KOPT-K1 (cell line): ENCODE measurements at regions not wholly inside any gene's neighbourhood (a gene's known extent, or its start where the extent isn't known, plus 50 kb on each side); places are given as distances from the start of the nearest gene placed in this dataset.
"Not testable (repeated sequence)": the region's sequence is repeated elsewhere in the genome, so short reads cannot be mapped to it uniquely, and the experiment has no call there.

ENCODE experiments used
- H3K27ac ChIP-seq: fragments of 200-600 bp; sonication (generic); 2 replicates; pipeline ENCODE4 v1.5.1; 2016; ENCODE audit warnings: antibody characterized with exemption, mild to moderate bottlenecking, low read depth, low read length; ENCODE audit not compliant: poor library complexity, severe bottlenecking
- H3K36me3 ChIP-seq: fragments of 200-600 bp; sonication (generic); 2 replicates; pipeline ENCODE4 v1.5.1; 2017; ENCODE audit warnings: antibody characterized with exemption, mild to moderate bottlenecking, low read length, moderate library complexity; ENCODE audit not compliant: insufficient read depth
- H3K9me3 ChIP-seq: fragments of 200-600 bp; sonication (generic); 2 replicates; pipeline ENCODE4 v1.5.1; 2017; ENCODE audit warnings: antibody characterized with exemption, low read length, mild to moderate bottlenecking; ENCODE audit not compliant: insufficient read depth, poor library complexity, severe bottlenecking

- H3K36me3 ChIP-seq, result no peaks in the 10 kb centered on the region
- H3K9me3 ChIP-seq, result no peaks in the 10 kb centered on the region
- H3K27ac ChIP-seq, result no peak overlapping the region
Measured at GRCh38 chr1:8239306-8240023, 78.4 kb upstream of the SLC45A1 start.

GRCh38 chr1:8239039-8239305, 78.9 kb upstream of the SLC45A1 start:
- Histone ChIP-seq H3K9me3 (no peaks in the 10 kb centered on the region), H3K36me3 (no peaks in the 10 kb centered on the region), H3K27ac (no peak overlapping the region)

GRCh38 chr1:8238141-8239038, 79.5 kb upstream of the SLC45A1 start:
- Histone ChIP-seq H3K36me3 (no peaks in the 10 kb centered on the region), H3K27ac (no peak overlapping the region), H3K9me3 (no peaks in the 10 kb centered on the region)

- H3K36me3 ChIP-seq, result no peaks in the 10 kb centered on the region
- H3K27ac ChIP-seq, result no peak overlapping the region
- peaks cover 12% of the 10 kb centered on the region for H3K9me3 ChIP-seq
Measured at GRCh38 chr1:8232036-8232757, 85.7 kb upstream of the SLC45A1 start.

GRCh38 chr1:8230292-8230621, 87.7 kb upstream of the SLC45A1 start:
- Histone ChIP-seq H3K27ac (no peak overlapping the region), H3K9me3 (peaks cover 18% of the 10 kb centered on the region), H3K36me3 (no peaks in the 10 kb centered on the region)

- H3K27ac ChIP-seq, result no peak overlapping the region
- peaks cover 18% of the 10 kb centered on the region for H3K9me3 ChIP-seq
- H3K36me3 ChIP-seq, result no peaks in the 10 kb centered on the region
Measured at GRCh38 chr1:8228253-8228652, 89.7 kb upstream of the SLC45A1 start.

- H3K9me3 ChIP-seq, result peaks cover 18% of the 10 kb centered on the region
- not testable (repeated sequence) for H3K36me3 ChIP-seq, H3K27ac ChIP-seq
Measured at GRCh38 chr1:8227674-8228073, 90.2 kb upstream of the SLC45A1 start.

GRCh38 chr1:8226747-8227146, 91.2 kb upstream of the SLC45A1 start:
- peaks cover 18% of the 10 kb centered on the region for H3K9me3 ChIP-seq
- H3K36me3 ChIP-seq, result no peaks in the 10 kb centered on the region
- no peak overlapping the region for H3K27ac ChIP-seq

GRCh38 chr1:8226024-8226423, 91.9 kb upstream of the SLC45A1 start:
- not testable (repeated sequence) for H3K27ac ChIP-seq
- peaks cover 18% of the 10 kb centered on the region for H3K9me3 ChIP-seq

GRCh38 chr1:8223526-8223925, 94.4 kb upstream of the SLC45A1 start:
- Histone ChIP-seq H3K36me3 (no peaks in the 10 kb centered on the region), H3K9me3 (peaks cover 18% of the 10 kb centered on the region), H3K27ac (no peak overlapping the region)

More at GRCh38 chr1:8226024-8226423, 91.9 kb upstream of the SLC45A1 start:
- H3K36me3 ChIP-seq, result not testable (repeated sequence)

GRCh38 chr1:8222789-8223188, 95.1 kb upstream of the SLC45A1 start:
- no peak overlapping the region for H3K27ac ChIP-seq
- H3K36me3 ChIP-seq, result no peaks in the 10 kb centered on the region

GRCh38 chr1:8219530-8219929, 98.4 kb upstream of the SLC45A1 start:
- Histone ChIP-seq H3K36me3 (no peaks in the 10 kb centered on the region), H3K27ac (no peak overlapping the region), H3K9me3 (no peaks in the 10 kb centered on the region)

More at GRCh38 chr1:8222789-8223188, 95.1 kb upstream of the SLC45A1 start:
- H3K9me3 ChIP-seq, result peaks cover 13% of the 10 kb centered on the region

GRCh38 chr1:8218351-8219092, 99.4 kb upstream of the SLC45A1 start:
- no peak overlapping the region for H3K27ac ChIP-seq

GRCh38 chr1:8217809-8218208, 100.1 kb upstream of the SLC45A1 start:
- Histone ChIP-seq H3K27ac (no peak overlapping the region), H3K9me3 (no peaks in the 10 kb centered on the region), H3K36me3 (no peaks in the 10 kb centered on the region)

More at GRCh38 chr1:8218351-8219092, 99.4 kb upstream of the SLC45A1 start:
- Histone ChIP-seq H3K9me3 (no peaks in the 10 kb centered on the region), H3K36me3 (no peaks in the 10 kb centered on the region)
